ENCODE measurements at regions not wholly inside any gene's neighbourhood (a gene's known extent, or its start where the extent isn't known, plus 50 kb on each side); places are given as distances from the start of the nearest gene placed in this dataset.

GRCh38 chr18:42675810-42676209, 439.7 kb downstream of the RIT2 start:
- H4K20me1 ChIP-seq (ENCODE audit: control insufficient read depth, extremely low read depth, insufficient read depth, low read length): no peaks in the 10 kb centered on the region
- TF ChIP-seq EZH2 (IDR thresholded peaks at IDR 0.05; ENCODE audit: low read length): no peak
- no peak for TF ChIP-seq CTCF (optimal IDR thresholded peaks at IDR 0.05 in 1 of 3, IDR thresholded peaks at IDR 0.05 in 1 of 3, conservative IDR thresholded peaks at IDR 0.05 in 1 of 3; ENCODE audit: extremely low read depth in 1 of 3, insufficient read depth in 2 of 3, low read length in 3 of 3)
- dilution Hi-C loops (cut with MboI; ENCODE audit: extremely low pct_ligation_motif_present, low sequenced_read_pairs): no loop called here
- FAIRE-seq (no peak), DNase-seq (ENCODE audit: low read depth, low spot score) (no peak)
- no peaks in the 10 kb centered on the region for H3K9me3 ChIP-seq (ENCODE audit: control insufficient read depth, low read depth, low read length)
- no peak overlapping the region for H3K4me2 ChIP-seq (ENCODE audit: control insufficient read depth, extremely low read depth, insufficient read depth, low read depth, low read length)
- H3K79me2 ChIP-seq (ENCODE audit: control insufficient read depth, insufficient read depth, low read length): no peaks in the 10 kb centered on the region
- no peaks in the 10 kb centered on the region for H3K36me3 ChIP-seq (ENCODE audit: control insufficient read depth in 2 of 2, extremely low read depth in 1 of 2, insufficient read depth in 2 of 2, low read length in 2 of 2)
- no peak overlapping the region for H3K9ac ChIP-seq (ENCODE audit: control insufficient read depth, extremely low read depth, insufficient read depth, low read length)
- no peak overlapping the region for H3K4me3 ChIP-seq (ENCODE audit: control insufficient read depth in 2 of 3, extremely low read depth in 1 of 3, insufficient read depth in 2 of 3, low read depth in 1 of 3, low read length in 3 of 3)
- no peaks in the 10 kb centered on the region for H3K9me1 ChIP-seq (ENCODE audit: control insufficient read depth, extremely low read depth, insufficient read depth, low read length)
- H3K27ac ChIP-seq (ENCODE audit: control insufficient read depth, insufficient read depth, low read length): no peak overlapping the region
- H3K4me1 ChIP-seq (ENCODE audit: control insufficient read depth, extremely low read depth, insufficient read depth, low read length): no peaks in the 10 kb centered on the region
- H3K27me3 ChIP-seq (ENCODE audit: control insufficient read depth, extremely low read depth, insufficient read depth, low read length): no peaks in the 10 kb centered on the region
- no peak overlapping the region for H2AFZ ChIP-seq (ENCODE audit: control insufficient read depth, low read length)

GRCh38 chr18:42683094-42683493, 432.4 kb downstream of the RIT2 start:
- Histone ChIP-seq H3K4me2 (ENCODE audit: control insufficient read depth, extremely low read depth, insufficient read depth, low read depth, low read length) (no peak overlapping the region), H3K27ac (ENCODE audit: control insufficient read depth, insufficient read depth, low read length) (no peak overlapping the region), H3K27me3 (ENCODE audit: control insufficient read depth, extremely low read depth, insufficient read depth, low read length) (no peaks in the 10 kb centered on the region), H3K36me3 (ENCODE audit: control insufficient read depth in 2 of 2, extremely low read depth in 1 of 2, insufficient read depth in 2 of 2, low read length in 2 of 2) (no peaks in the 10 kb centered on the region), H2AFZ (ENCODE audit: control insufficient read depth, low read length) (no peak overlapping the region), H3K9me3 (ENCODE audit: control insufficient read depth, low read depth, low read length) (no peaks in the 10 kb centered on the region), H3K9ac (ENCODE audit: control insufficient read depth, extremely low read depth, insufficient read depth, low read length) (no peak overlapping the region), H4K20me1 (ENCODE audit: control insufficient read depth, extremely low read depth, insufficient read depth, low read length) (no peaks in the 10 kb centered on the region), H3K4me3 (ENCODE audit: control insufficient read depth in 2 of 3, extremely low read depth in 1 of 3, insufficient read depth in 2 of 3, low read depth in 1 of 3, low read length in 3 of 3) (no peak overlapping the region), H3K9me1 (ENCODE audit: control insufficient read depth, extremely low read depth, insufficient read depth, low read length) (no peaks in the 10 kb centered on the region), H3K79me2 (ENCODE audit: control insufficient read depth, insufficient read depth, low read length) (no peaks in the 10 kb centered on the region), H3K4me1 (ENCODE audit: control insufficient read depth, extremely low read depth, insufficient read depth, low read length) (no peaks in the 10 kb centered on the region)
- TF ChIP-seq CTCF (optimal IDR thresholded peaks at IDR 0.05 in 1 of 3, IDR thresholded peaks at IDR 0.05 in 1 of 3, conservative IDR thresholded peaks at IDR 0.05 in 1 of 3; ENCODE audit: extremely low read depth in 1 of 3, insufficient read depth in 2 of 3, low read length in 3 of 3) (no peak), EZH2 (IDR thresholded peaks at IDR 0.05; ENCODE audit: low read length) (no peak)
- no peak for FAIRE-seq
- DNase-seq (ENCODE audit: low read depth, low spot score): no peak
- dilution Hi-C loops (cut with MboI; ENCODE audit: extremely low pct_ligation_motif_present, low sequenced_read_pairs): no loop called here
